Loucy (cell line): ENCODE measurements at regions not wholly inside any gene's neighbourhood (a gene's known extent, or its start where the extent isn't known, plus 50 kb on each side); places are given as distances from the start of the nearest gene placed in this dataset.
A peak's percentile ranks its signal among the peaks of the same experiment; 100 is the strongest.

ENCODE experiments used
- EZH2phosphoT487 ChIP-seq: fragments of 200-600 bp; IDR thresholded peaks from 2 replicates; pipeline ENCODE4 v1.6.1; 2018; ENCODE audit warnings: antibody characterized with exemption, mild to moderate bottlenecking, moderate library complexity, borderline replicate concordance
- TF ChIP-seq, protein P1 (sequence below): fragments of 200-600 bp; sonication (generic); conservative IDR thresholded peaks from 2 replicates; pipeline ENCODE4 v1.5.1; 2014; ENCODE audit warnings: mild to moderate bottlenecking, antibody characterized with exemption, low read length

DNA sequence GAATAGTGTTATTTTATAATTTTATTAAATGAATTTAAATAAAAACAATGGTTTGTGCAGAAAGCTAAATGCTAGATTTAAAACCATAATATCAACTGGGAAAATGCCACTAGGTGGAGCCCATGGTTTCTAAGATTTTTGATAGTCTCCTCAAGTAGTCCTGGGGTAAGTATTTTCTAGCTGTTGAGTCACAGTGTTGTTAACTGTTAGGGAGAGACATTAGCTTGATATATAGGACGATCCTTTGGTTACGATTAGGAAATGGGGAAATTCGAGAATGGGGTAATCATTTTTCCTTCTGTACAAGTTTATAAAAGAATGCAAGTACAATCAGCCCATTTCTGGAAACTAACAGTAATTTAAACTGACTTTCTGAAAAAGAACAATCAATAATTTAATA is 378.4 kb downstream of the ANKRD50 start:
- TF ChIP-seq, protein P1, sequence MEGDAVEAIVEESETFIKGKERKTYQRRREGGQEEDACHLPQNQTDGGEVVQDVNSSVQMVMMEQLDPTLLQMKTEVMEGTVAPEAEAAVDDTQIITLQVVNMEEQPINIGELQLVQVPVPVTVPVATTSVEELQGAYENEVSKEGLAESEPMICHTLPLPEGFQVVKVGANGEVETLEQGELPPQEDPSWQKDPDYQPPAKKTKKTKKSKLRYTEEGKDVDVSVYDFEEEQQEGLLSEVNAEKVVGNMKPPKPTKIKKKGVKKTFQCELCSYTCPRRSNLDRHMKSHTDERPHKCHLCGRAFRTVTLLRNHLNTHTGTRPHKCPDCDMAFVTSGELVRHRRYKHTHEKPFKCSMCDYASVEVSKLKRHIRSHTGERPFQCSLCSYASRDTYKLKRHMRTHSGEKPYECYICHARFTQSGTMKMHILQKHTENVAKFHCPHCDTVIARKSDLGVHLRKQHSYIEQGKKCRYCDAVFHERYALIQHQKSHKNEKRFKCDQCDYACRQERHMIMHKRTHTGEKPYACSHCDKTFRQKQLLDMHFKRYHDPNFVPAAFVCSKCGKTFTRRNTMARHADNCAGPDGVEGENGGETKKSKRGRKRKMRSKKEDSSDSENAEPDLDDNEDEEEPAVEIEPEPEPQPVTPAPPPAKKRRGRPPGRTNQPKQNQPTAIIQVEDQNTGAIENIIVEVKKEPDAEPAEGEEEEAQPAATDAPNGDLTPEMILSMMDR, result peak; percentile 66
- TF ChIP-seq EZH2phosphoT487, result no peak
